Smooth muscle cell (in vitro differentiated cells): ENCODE measurements at regions not wholly inside any gene's neighbourhood (a gene's known extent, or its start where the extent isn't known, plus 50 kb on each side); places are given as distances from the start of the nearest gene placed in this dataset.
"Not testable (repeated sequence)": the region's sequence is repeated elsewhere in the genome, so short reads cannot be mapped to it uniquely, and the experiment has no call there.

Experiments
- DNase-seq: peaks from one replicate; lab custom pipeline; 2025; ENCODE audit not compliant: unreplicated experiment; lab: John Stamatoyannopoulos, UW
- H2AFZ ChIP-seq: fragments of 200-600 bp; sonication (generic); 2 replicates; pipeline ENCODE4 v1.6.0; 2016; ENCODE audit warnings: antibody characterized with exemption, low read depth, mild to moderate bottlenecking
- H3F3A ChIP-seq: fragments of 200-600 bp; sonication (generic); 2 replicates; pipeline ENCODE4 v1.6.0; 2017; ENCODE audit warnings: antibody characterized with exemption, low read depth
- H3K27ac ChIP-seq: fragments of 200-600 bp; sonication (generic); 2 replicates; pipeline ENCODE4 v1.5.1; 2016; ENCODE audit warnings: low read depth, mild to moderate bottlenecking
- H3K27me3 ChIP-seq: fragments of 200-600 bp; sonication (generic); 2 replicates; pipeline ENCODE4 v1.6.1; 2016; ENCODE audit warnings: low read depth, mild to moderate bottlenecking
- H3K36me3 ChIP-seq: fragments of 200-600 bp; sonication (generic); 2 replicates; pipeline ENCODE4 v1.5.1; 2016; ENCODE audit warnings: low read depth
- H3K4me1 ChIP-seq: fragments of 200-600 bp; sonication (generic); 2 replicates; pipeline ENCODE4 v1.5.1; 2016; ENCODE audit warnings: low read depth
- H3K4me2 ChIP-seq: fragments of 200-600 bp; sonication (generic); 2 replicates; pipeline ENCODE4 v1.6.0; 2016; ENCODE audit warnings: mild to moderate bottlenecking
- H3K4me3 ChIP-seq: fragments of 200-600 bp; sonication (generic); 2 replicates; pipeline ENCODE4 v1.5.1; 2016; ENCODE audit warnings: mild to moderate bottlenecking
- H3K79me2 ChIP-seq: fragments of 200-600 bp; sonication (generic); 2 replicates; pipeline ENCODE4 v1.6.0; 2016; ENCODE audit warnings: low read depth, mild to moderate bottlenecking
- H3K9ac ChIP-seq: fragments of 200-600 bp; sonication (generic); 2 replicates; pipeline ENCODE4 v1.6.0; 2016; ENCODE audit warnings: low read depth
- H3K9me3 ChIP-seq: fragments of 200-600 bp; sonication (generic); replicated peaks from 2 replicates; pipeline ENCODE4 v1.5.1; 2016; ENCODE audit warnings: low read depth
- H4K20me1 ChIP-seq: fragments of 200-600 bp; sonication (generic); 2 replicates; pipeline ENCODE4 v1.6.0; 2016; ENCODE audit warnings: low read depth
- CTCF ChIP-seq: fragments of 200-600 bp; sonication (generic); IDR thresholded peaks from 2 replicates; pipeline ENCODE4 v1.5.1; 2017; ENCODE audit warnings: borderline replicate concordance, mild to moderate bottlenecking, antibody characterized with exemption; ENCODE audit not compliant: insufficient read depth, poor library complexity, severe bottlenecking
- WGBS: methylation state at CpG from one replicate; pipeline ENCODE4 v1.1.7; 2016; ENCODE audit warnings: low lambda C conversion rate; 5-methylcytosine and 5-hydroxymethylcytosine counted together

- not testable (repeated sequence) for H3K9me3 ChIP-seq, H3K4me2 ChIP-seq, H3K4me1 ChIP-seq, H3K27me3 ChIP-seq, H3K4me3 ChIP-seq, H3K9ac ChIP-seq, H3K36me3 ChIP-seq, DNase-seq, H3K79me2 ChIP-seq, H3F3A ChIP-seq, H3K27ac ChIP-seq, H4K20me1 ChIP-seq, H2AFZ ChIP-seq
- WGBS: 74% methylated on average over 9 of the region's 15 CpGs
These were observed 99.7 kb downstream of the TMEM121 start for GRCh38 chr14:105626111-105626510.

GRCh38 chr14:105626651-105627050 lies 100.3 kb downstream of the TMEM121 start:
- H3K4me3 ChIP-seq, H3K27ac ChIP-seq, H4K20me1 ChIP-seq, H3K36me3 ChIP-seq, H3K9ac ChIP-seq, DNase-seq, H3K4me2 ChIP-seq, H3K9me3 ChIP-seq, H2AFZ ChIP-seq, H3F3A ChIP-seq, H3K27me3 ChIP-seq, H3K4me1 ChIP-seq, H3K79me2 ChIP-seq: not testable (repeated sequence)
- whole genome bisulfite sequencing: no CpG with 5 or more reads among the region's 5 CpGs

- not testable (repeated sequence) for H3K79me2 ChIP-seq, DNase-seq, H3K9me3 ChIP-seq, H4K20me1 ChIP-seq, H3K4me2 ChIP-seq, H3F3A ChIP-seq, H3K27me3 ChIP-seq, H2AFZ ChIP-seq, H3K9ac ChIP-seq, H3K4me3 ChIP-seq, H3K36me3 ChIP-seq, H3K4me1 ChIP-seq, H3K27ac ChIP-seq
- whole genome bisulfite sequencing: 47% methylated on average over 6 of the region's 6 CpGs
These were observed 100.9 kb downstream of the TMEM121 start for GRCh38 chr14:105627287-105627686.

DNA sequence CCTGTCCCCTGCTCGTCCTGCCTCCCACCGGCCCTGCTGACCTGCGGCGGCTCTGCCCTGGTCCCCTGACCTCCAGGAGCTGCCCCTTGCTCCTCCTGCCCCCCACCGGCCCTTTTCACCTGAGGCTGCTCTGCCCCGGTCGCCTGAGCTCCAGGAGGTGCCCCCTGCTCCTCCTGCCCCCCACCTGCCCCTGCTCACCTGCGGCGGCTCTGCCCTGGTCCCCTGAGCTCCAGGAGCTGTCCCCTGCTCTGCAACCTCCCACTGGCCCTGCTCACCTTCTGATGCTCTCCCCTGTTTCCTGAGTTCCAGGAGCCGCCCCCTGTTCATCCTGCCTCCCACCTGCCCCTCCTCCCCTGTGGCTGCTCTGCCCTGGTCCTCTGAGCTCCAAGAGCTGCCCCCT lies 101.3 kb downstream of the TMEM121 start:
- H3K4me3 ChIP-seq: no peak overlapping the region
- no peak overlapping the region for H3K4me2 ChIP-seq
- H3K27ac ChIP-seq: no peak overlapping the region
- no peaks in the 10 kb centered on the region for H3K4me1 ChIP-seq
- no peaks in the 10 kb centered on the region for H3K9me3 ChIP-seq
- H3F3A ChIP-seq: no peaks in the 10 kb centered on the region
- no peaks in the 10 kb centered on the region for H3K27me3 ChIP-seq
- no peak overlapping the region for H3K9ac ChIP-seq
- 71% methylated on average over 10 of the region's 10 CpGs for WGBS
- TF ChIP-seq CTCF: no peak
- H3K79me2 ChIP-seq: no peaks in the 10 kb centered on the region
- H2AFZ ChIP-seq: no peak overlapping the region
- no peaks in the 10 kb centered on the region for H3K36me3 ChIP-seq
- DNase-seq: no peak
- no peaks in the 10 kb centered on the region for H4K20me1 ChIP-seq

GRCh38 chr14:105628126-105628525 lies 101.7 kb downstream of the TMEM121 start:
- H2AFZ ChIP-seq, H3K9me3 ChIP-seq, H4K20me1 ChIP-seq, H3K79me2 ChIP-seq, H3K4me2 ChIP-seq, H3K4me1 ChIP-seq, H3K27ac ChIP-seq, DNase-seq, H3K27me3 ChIP-seq, H3K4me3 ChIP-seq, H3K9ac ChIP-seq, H3F3A ChIP-seq, H3K36me3 ChIP-seq: not testable (repeated sequence)
- 51% methylated on average over 4 of the region's 4 CpGs for WGBS

DNA sequence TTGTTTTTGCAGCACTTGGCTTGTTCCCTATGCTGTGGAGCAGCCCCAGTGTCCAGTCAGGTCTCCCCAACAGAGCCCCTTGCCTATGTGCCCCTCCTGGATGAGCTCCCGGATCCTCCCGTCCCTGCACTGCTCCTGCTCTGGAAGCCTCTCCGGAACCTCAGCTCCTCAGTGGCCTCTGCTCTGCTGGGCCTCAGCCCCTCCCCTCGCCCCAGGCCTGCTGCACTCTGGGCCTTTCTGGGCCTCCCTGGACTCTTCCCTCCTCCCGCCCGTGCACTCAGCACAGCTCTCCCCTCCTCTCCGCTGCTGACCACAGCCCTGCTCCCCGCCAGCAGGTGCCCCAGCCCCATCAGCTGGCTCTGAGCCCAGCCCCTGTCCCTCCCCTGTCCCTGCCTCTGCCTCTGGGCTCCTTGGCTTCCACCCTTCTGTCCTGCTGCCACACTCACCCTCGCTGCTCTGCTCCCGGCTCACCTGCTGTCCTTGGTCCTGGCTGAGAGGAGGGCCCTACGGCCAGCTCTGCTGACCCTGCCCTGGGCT lies 102.2 kb downstream of the TMEM121 start:
- not testable (repeated sequence) for H3K27me3 ChIP-seq, H3K27ac ChIP-seq, H3K9ac ChIP-seq, H3F3A ChIP-seq, H4K20me1 ChIP-seq, DNase-seq, H3K9me3 ChIP-seq, H3K4me1 ChIP-seq, H3K4me2 ChIP-seq, H2AFZ ChIP-seq, H3K36me3 ChIP-seq, H3K79me2 ChIP-seq, H3K4me3 ChIP-seq
- 77% methylated on average over 6 of the region's 11 CpGs for WGBS

DNA sequence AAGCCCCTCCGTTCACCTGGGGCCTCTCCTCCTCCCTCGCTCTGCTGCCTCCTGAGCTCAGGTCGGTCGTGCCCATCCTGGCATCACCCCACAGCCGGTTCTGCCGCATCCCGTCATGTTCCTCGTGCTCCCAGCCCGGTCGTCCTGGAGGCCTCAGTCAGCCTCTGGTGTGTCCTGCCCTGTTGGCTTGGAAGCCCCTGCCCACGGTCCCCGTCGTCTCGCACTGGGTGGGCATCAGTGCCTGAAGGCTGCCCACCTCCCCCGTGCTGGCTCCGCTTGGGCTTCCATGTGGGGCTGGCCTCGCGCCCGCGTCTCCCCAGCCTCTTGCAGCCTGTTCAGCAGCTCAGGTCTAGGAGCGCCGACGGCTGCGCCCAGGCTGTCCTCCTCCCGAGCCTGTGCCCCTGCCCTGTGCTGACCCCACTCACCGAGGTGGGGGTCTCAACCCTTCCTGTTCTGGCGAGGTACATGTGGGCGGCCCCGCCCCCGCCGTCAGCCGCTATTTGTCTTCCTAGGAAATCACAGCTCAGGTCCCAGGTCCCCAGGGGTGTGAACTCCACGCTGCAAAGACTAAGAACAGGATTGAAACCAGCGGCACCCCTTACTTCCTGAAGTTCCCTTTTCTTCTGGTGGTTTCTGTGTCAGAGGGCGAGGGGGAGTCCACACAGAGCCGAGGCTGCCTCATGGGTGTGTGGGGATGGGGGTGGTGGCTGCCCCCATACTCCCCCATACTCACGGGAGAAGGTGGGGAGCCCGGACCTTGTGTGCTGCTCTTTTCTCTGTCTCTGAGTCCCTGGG lies 102.9 kb downstream of the TMEM121 start:
- not testable (repeated sequence) for H2AFZ ChIP-seq, H3K27ac ChIP-seq, H3K4me1 ChIP-seq, H3K9ac ChIP-seq, H3K4me2 ChIP-seq, H3F3A ChIP-seq, H3K36me3 ChIP-seq, H3K4me3 ChIP-seq, H3K27me3 ChIP-seq, DNase-seq, H3K9me3 ChIP-seq, H3K79me2 ChIP-seq, H4K20me1 ChIP-seq
- WGBS: 90% methylated on average over 38 of the region's 38 CpGs
